Progenitor cell of endocrine pancreas (in vitro differentiated cells): ENCODE measurements at regions not wholly inside any gene's neighbourhood (a gene's known extent, or its start where the extent isn't known, plus 50 kb on each side); places are given as distances from the start of the nearest gene placed in this dataset.

Source experiments
- DNase-seq: peaks from one replicate; pipeline ENCODE4 v3.0.0; 2021; ENCODE audit warnings: low spot score; ENCODE audit not compliant: unreplicated experiment
- H3K27ac Mint-ChIP-seq: 2 replicates; pipeline ENCODE4 v1.8.0; 2021; ENCODE audit warnings: mild to moderate bottlenecking, moderate library complexity, mixed read lengths
- H3K27me3 Mint-ChIP-seq: 2 replicates; pipeline ENCODE4 v1.8.0; 2021; ENCODE audit warnings: mixed read lengths
- H3K36me3 Mint-ChIP-seq: 2 replicates; pipeline ENCODE4 v1.8.0; 2022; ENCODE audit warnings: mixed read lengths; ENCODE audit not compliant: insufficient read depth
- H3K4me1 Mint-ChIP-seq: 2 replicates; pipeline ENCODE4 v1.8.0; 2021; ENCODE audit warnings: low read depth, mixed read lengths
- H3K4me3 Mint-ChIP-seq: 2 replicates; pipeline ENCODE4 v1.8.0; 2021; ENCODE audit warnings: low read depth, mild to moderate bottlenecking, moderate library complexity, mixed read lengths
- H3K9me3 Mint-ChIP-seq: 2 replicates; pipeline ENCODE4 v1.8.0; 2021; ENCODE audit warnings: low read depth, mixed read lengths
- CTCF ChIP-seq: fragments of 200-600 bp; sonication (generic); IDR thresholded peaks from one replicate; pipeline ENCODE4 v1.5.0; 2021; ENCODE audit warnings: antibody characterized with exemption, mild to moderate bottlenecking; ENCODE audit not compliant: unreplicated experiment

DNA sequence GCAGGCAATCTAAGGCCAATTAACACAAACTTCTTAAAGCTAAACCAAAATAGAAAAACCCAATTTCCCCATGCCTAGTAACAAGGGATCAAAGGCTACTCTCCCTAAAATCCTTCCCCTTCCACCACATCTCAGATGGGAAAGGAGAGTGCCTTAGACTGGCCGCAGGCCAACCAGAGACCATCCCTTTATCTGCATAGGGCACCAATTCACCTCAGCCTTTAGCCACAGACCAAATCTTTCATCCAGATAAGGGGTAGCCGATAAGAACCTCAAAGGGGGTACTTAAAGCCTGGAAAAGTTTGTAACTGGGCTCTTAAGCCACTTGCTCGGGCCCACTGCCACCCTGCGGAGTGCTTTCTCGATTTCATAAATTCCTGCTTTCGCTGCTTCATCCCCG lies 68.3 kb downstream of the TEX13C start:
- TF ChIP-seq CTCF: no peak
- peaks cover 64% of the 10 kb centered on the region for H3K27me3 Mint-ChIP-seq
- H3K4me3 Mint-ChIP-seq: no peak overlapping the region
- no peaks in the 10 kb centered on the region for H3K36me3 Mint-ChIP-seq
- H3K27ac Mint-ChIP-seq: no peak overlapping the region
- no peak for DNase-seq
- H3K9me3 Mint-ChIP-seq: no peaks in the 10 kb centered on the region
- peaks cover 9% of the 10 kb centered on the region for H3K4me1 Mint-ChIP-seq

- peaks cover 6% of the 10 kb centered on the region for H3K4me1 Mint-ChIP-seq
- H3K36me3 Mint-ChIP-seq: no peaks in the 10 kb centered on the region
- peaks cover 49% of the 10 kb centered on the region for H3K27me3 Mint-ChIP-seq
- no peak overlapping the region for H3K27ac Mint-ChIP-seq
- no peaks in the 10 kb centered on the region for H3K9me3 Mint-ChIP-seq
- no peak overlapping the region for H3K4me3 Mint-ChIP-seq
- TF ChIP-seq CTCF: no peak
- DNase-seq: no peak
These were observed 74.8 kb downstream of the TEX13C start for GRCh38 chrX:125394449-125394848.

GRCh38 chrX:125395626-125396025 lies 76.0 kb downstream of the TEX13C start:
- Mint-ChIP-seq H3K9me3 (no peaks in the 10 kb centered on the region), H3K36me3 (no peaks in the 10 kb centered on the region), H3K27ac (no peak overlapping the region), H3K27me3 (peaks cover 40% of the 10 kb centered on the region), H3K4me1 (peaks cover 3% of the 10 kb centered on the region), H3K4me3 (no peak overlapping the region)
- no peak for DNase-seq
- no peak for TF ChIP-seq CTCF

GRCh38 chrX:125398959-125399440 lies 79.3 kb downstream of the TEX13C start:
- Mint-ChIP-seq H3K27me3 (peaks cover 9% of the 10 kb centered on the region), H3K4me3 (no peak overlapping the region), H3K36me3 (no peaks in the 10 kb centered on the region), H3K27ac (no peak overlapping the region), H3K9me3 (no peaks in the 10 kb centered on the region), H3K4me1 (peaks cover 3% of the 10 kb centered on the region)
- no peak for DNase-seq
- no peak for TF ChIP-seq CTCF

- Mint-ChIP-seq H3K4me1 (no peaks in the 10 kb centered on the region), H3K27ac (no peak overlapping the region), H3K36me3 (no peaks in the 10 kb centered on the region), H3K27me3 (no peaks in the 10 kb centered on the region), H3K9me3 (no peaks in the 10 kb centered on the region), H3K4me3 (no peak overlapping the region)
- DNase-seq: no peak
- TF ChIP-seq CTCF: no peak
These were observed 83.1 kb downstream of the TEX13C start for GRCh38 chrX:125402807-125403206.
